Stimulated activated CD4-positive, alpha-beta T cell treated with anti-CD3 and anti-CD28 coated beads, TNF-alpha, amount 100 ng/mL, for 4 hours (primary cell): ENCODE measurements at regions not wholly inside any gene's neighbourhood (a gene's known extent, or its start where the extent isn't known, plus 50 kb on each side); places are given as distances from the start of the nearest gene placed in this dataset.

Source experiments
- DNase-seq, 3 experiments: peaks; one replicate each; pipeline ENCODE4 v3.0.0-alpha.2; 2020; ENCODE audit warnings: low read depth in 3 of 3

DNA sequence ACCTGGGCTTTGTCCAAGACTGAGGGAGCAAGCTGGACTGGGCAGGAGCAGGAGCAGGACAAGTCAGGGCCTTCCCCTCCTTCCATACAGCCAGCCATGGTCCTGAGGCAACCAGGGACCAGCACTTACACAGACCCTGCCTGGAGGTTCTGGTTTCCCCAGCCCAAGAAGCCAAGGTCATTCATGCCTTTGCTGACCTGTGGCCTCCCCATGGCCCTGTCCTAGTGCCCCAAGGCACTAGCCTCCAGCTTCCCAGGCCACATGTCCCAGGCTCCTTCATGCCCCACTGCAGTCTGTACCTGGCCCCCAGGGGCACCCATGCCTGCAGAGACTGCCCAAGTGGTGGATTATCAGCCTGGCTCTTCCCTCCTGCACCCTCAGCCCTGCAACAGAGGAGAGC, 243.9 kb downstream of the TOMM20 start:
- no peak for DNase-seq

DNA sequence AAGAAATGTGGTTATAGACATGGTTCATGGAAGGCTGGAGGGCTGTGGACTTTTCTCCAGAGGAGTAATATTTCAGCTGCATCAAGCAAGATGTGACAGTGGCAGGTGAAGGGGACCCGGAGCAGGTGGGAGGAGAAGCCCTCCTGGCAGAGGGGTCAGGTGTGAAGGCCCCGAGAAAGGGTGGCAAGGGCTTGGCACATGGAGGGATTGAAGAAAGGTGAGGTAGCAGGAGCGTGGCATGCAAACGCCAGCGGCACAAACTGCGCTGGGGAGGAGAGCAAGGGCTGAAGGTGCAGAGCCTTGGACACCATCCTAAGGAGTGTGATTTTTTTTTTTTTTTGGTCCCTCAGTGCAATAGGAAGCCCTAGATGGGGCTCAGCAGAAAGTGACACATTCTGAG, 244.6 kb downstream of the TOMM20 start:
- DNase-seq, result no peak

DNA sequence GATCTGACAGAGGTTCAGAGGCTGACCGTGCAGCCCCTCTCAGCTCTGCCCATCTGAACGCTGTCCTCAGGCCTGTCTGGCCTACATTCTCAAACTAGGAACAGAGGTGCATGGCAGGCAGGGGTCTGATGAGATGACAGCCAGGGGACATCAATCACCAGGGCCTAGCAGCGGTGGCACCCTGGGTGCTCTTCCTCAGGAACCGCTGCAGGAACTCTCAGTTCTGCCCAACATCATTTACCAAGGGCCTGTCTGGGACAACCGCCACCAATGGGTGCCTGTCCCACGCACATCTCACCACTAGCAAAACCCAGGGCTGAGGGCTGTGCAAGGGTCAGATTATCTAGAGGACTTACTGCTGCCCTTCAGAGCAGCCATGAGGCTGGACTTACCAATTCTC, 245.7 kb downstream of the TOMM20 start:
- no peak for DNase-seq

DNA sequence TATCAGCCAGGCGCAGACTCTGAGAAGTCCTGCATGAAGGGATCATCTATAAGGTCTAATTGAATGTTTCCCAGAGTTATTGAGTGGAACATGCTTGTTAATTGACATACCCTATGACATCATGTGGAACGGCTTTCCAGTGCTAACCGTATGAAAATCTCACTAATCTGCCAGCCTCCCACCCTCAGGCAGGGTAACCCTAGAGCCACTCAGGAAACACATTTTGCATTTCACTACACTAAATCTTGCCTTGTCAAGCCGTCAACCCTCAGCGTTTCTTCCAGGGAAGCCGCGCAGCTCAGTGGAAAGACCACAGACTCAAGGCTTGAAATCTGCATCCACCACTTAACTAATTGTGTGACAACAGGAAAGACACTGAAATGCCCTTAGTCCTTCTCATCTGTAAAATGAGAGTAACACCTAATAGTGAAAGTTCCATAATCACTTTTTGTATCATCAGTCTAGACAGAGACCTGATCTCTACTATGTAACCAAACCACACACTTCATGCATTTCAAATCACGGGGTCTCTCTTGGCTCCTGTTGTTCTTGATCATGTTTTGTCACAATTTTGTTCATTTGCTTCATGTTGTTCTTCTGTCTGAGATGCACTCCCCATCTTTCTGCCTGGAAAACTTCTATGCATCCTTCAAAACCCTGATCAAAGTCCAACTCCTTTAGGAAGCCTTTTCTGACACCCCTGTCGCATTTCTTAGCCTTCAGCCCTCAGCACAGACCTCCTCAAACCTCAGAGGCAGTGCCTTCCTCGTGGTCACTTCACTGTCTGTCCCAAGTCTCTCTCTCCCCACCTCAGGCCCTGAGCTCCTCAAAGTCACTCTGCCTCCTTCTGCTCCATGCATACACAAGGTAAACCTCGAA, 246.5 kb downstream of the TOMM20 start:
- no peak for DNase-seq

DNA sequence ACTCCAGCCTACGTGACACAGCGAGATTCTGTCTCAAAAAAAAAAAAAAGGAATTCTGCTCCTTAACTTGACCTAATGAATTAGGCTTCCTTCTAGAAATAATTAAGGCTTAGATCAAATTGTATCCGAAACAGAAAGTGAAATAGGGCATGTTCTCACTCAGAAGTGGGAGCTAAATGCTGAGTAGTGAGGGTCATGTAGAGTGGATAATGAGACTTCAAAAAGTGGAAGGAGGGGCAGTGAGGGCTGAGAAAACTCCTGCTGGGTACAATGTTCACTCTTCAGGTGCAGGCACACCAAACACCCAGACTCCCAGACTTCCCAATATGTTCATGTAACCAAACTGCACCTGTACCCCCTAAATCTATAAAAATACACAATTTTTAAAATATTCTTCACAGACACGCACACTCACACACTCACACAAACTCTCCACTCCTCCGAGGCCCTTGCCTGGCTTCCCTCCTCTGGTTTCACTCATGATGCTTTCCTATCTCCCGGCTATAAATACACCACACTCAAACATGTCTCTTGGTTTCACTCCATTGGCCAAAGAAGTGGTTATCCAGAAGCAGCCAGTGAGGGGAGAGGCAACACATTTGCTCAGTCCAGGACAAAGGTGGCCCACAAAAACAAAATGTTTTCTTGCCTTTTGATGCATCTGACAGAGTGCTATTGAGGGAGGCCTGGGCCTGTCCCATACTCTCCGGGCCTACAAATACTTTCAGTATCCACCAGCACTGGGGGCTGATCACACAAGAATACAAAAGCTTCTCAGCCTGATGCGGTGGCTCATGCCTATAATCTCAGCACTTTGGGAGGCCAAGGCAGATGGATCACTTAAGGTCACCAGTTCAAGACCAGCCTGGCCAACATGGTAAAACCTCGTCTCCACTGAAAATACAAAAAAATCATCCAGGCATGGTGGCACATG, 249.2 kb downstream of the TOMM20 start:
- no peak for DNase-seq

DNA sequence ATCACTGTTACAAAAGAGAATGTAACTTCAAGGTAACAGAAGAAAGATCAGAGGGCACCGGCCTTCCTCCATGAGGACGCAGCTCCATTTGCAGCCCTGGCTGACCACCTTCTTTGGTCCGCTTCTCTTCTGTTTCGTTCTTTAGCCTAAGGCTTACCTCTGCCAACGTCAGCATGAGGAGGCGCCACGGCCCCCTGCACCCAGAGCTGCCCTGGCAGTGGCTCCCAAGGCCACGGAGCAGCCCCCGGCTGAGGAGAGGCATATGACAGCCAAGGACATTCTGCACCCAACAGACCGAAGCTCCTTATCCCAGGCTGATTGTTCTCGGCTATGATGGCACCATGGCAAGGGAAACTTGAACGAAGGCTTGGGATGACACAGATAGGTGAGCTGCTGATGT, 250.3 kb downstream of the TOMM20 start:
- no peak for DNase-seq

DNA sequence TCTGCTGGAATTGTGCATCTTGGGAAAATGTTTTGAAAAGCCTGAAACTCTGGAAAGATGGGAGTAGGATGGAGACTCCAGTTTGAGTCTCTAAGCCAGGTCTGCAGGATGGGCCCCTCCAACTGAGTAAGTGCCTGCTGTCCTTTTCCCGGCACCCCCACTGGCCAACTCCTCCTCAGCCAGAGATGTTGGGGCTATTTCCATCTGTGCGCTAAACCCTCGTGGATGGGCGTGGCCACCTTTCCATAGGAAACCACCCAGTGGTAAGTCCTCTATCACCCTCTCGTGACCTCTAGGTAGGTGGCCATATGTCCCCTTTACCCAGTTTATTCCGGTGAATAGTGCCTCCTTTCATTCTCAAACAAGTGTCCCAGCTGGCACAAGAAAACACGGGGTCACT, 250.9 kb downstream of the TOMM20 start:
- DNase-seq, result no peak

DNA sequence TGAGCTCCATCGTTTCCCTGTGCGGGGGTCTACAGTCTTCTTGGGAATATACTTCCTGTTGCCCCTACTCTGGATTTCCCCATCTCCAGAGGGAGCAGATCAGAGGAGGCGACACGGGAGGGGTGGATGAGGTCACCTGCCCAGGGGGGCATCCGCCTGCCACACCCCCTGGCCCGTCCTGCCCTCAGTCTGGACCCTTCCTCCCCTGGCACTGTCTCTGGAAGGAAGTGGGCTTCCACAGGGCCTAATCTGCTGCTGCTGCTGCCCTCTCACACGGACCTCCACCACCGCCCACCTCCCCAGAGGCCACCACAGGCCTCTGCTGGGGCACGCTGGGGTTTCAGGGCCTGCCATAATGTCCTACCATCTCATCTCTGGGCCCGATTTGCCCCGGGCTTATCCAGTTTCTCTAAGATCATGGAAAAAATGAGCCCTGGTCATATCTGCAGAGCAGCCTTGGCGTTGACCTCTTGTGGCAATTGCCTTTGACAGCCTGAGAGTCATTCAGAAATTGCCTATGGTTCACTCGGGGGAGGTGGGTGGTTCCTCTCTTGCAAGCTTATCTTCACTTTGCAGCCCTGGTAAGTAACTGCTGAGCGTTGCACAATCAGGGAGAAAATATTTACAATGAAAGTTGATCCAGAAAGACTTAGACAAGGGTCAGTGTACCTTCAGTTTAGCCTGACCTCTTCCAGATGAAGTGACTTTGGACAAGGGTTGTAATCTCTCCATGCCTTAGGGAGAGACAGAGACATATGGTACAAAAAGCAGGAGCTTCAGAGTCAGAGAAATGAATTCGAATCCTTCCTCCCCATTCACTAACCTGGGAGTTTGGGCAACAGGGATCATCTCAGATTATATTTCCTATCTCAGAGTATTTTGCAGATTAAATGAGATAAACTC, 252.4 kb downstream of the TOMM20 start:
- no peak for DNase-seq

DNA sequence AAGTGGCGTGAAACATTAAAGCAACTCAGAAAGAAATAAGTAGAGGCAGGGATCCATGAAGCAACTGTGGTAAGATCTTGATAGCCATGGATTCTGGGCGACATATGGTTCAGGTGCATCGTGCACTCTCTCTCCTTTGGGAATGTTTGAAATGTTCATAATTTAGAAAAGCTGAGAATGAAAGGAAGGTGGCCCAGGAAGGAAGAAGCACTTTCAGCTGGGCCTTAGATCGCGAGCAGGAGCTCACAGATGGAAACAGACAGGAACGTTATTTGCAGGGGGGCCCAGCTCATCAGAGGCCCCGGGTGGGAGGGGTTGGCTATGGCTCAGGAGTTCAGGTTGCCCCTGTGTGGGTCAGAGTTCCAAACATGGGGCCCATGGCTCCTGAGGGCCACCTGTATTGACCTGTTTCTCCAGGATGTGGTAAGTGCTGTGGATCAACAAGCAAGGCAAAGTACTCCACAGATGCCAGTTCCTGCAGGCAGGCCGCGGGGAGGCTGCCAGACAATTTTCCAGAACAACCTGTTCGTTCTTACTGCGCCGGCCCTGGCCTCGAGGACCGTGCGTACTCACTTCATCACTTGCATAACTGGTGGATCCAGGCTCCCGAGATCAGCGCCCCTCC, 253.2 kb downstream of the TOMM20 start:
- no peak for DNase-seq

DNA sequence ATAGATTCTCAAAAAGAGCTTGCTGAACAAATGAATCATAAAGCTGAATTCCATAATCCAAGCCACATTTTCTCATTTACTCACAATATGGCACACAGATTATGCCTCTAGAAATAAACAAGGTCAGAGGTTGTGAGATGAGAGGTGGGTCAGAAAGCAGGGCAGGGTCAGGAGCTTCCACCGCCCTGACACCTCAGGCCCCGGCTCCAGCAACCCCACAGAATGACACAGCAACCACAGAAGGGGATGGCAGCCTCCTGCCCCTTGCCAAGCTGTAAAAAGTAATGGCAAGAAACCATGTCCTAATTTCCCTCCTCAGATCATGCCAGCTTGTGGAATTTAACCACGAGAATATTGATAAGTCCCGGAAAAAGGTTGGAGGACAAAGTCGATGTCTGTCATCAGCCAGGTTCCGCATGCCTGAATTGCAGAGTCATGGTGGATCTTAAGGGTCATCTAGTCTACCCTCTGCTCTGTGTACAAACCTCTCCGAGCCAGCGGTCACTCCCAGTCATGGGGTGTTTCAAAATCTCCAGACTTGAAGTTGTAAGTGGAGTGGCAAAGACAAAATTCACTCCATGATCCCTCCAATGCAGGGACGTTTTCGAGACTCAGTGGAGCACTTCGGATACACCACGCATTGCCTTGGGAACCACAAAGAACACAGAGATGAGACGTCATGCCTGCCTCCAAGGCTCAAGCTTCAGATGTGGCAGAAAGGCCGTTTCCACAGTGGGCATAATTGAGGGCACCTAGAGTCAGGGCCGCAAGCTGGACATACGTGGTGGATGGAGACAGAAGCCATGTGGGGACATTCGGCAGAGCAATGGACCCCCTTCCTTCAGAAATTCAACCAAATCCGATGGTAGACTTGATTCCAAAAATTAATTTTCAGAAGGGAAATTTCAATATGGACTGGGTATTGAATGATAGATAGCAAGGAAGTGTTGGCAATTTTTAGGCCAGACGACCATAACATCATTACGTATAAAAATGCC, 254.0 kb downstream of the TOMM20 start:
- no peak for DNase-seq

DNA sequence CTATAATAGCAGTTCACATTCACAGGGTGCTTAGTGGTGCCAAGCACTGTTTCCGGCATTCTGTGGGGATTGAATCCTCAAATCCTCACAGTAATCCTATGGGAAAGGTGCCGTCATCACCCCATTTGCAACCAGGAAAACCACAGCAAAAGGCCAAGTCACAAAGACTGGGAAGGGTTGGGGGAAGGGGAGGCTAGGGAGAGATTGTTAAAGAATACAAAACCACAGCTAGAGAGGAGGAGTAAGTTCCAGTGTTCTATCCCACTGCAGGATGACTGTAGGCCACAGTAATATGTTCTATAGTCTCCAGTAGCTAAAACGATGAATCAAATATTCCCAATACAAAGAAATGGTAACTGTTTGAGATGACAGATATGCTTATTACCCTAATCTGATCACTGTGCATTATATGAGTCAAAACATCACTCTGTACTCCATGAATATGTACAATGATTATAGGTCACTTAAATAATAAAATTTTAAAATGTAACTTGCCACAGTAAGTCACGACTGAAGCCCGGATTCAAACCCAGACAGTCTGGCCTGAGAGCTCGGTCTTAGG, 256.8 kb downstream of the TOMM20 start:
- DNase-seq, result no peak

DNA sequence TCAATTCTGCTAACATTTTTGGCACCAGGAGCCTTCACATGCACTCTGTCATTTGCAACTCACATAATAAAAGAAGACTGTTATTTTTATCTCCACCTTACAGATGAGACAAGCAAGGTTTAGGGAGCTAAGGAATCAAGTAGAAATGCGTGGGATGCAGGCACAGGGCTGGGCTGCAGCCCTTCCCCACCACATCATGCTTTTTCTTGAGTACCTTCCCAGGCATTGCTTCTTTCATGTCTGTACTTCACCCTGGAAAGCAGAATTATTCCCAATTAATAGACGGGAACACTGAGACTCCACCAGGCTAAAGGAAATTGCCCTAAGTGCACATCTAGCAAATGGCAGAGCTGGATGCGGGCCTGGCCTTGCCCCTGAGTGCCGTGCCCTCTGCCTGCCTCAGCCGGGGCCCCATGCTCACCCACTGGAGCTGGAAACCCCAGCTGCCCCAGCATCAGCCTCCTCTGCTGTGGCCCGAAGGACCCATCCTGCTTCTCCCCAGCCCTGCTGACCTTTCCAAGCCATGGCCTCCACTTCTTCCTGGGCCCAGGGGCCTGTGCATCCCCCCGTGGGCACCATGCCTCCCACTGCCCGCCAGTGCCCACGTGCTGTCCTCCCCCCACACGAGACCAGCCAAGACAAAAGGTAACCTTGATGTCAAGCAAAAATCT, 257.5 kb downstream of the TOMM20 start:
- no peak for DNase-seq

DNA sequence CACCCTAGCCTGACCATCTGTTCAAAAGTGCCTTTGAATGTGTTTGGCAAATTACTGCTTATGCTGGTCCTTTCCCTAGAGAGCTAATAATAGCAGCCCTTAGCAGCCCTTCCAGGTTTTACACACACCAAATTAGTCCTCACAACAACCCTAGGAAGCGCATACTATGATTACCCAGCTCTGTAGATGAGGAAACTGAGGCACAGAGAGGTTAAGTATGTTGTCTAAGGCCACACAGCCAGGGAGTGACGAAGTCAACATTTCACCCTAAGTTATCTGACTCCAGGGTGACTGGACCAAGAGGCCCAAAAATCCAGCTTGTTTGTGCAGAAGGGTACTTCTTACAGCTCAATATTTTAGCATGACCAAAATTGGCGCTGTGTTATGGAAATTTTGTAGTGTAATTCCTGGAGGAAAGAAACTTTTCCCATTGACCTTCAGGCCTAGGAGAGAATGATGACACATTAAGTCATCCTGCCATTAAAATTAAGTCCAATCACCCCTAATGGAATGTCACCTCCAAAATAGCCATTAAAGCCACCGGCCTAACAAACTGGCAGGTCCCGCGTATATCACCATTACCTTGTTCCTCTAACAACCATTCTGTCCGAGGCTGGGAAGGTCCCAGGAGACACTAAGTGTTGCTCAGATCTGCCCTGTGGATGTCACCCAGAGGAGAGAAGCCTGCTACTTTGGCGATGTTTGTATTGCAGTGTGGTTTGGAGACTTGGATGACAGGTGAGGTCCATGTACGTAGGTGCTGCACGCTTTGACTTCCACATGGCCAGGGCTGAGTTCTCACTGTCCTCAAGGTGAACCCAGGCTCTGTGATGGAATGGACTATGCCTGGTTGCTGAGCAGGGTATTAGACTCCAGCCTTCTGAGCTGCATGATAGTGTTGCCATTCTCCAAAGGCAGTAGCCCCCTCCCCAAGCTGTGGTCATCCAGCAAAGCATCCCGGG, 258.3 kb downstream of the TOMM20 start:
- no peak for DNase-seq

DNA sequence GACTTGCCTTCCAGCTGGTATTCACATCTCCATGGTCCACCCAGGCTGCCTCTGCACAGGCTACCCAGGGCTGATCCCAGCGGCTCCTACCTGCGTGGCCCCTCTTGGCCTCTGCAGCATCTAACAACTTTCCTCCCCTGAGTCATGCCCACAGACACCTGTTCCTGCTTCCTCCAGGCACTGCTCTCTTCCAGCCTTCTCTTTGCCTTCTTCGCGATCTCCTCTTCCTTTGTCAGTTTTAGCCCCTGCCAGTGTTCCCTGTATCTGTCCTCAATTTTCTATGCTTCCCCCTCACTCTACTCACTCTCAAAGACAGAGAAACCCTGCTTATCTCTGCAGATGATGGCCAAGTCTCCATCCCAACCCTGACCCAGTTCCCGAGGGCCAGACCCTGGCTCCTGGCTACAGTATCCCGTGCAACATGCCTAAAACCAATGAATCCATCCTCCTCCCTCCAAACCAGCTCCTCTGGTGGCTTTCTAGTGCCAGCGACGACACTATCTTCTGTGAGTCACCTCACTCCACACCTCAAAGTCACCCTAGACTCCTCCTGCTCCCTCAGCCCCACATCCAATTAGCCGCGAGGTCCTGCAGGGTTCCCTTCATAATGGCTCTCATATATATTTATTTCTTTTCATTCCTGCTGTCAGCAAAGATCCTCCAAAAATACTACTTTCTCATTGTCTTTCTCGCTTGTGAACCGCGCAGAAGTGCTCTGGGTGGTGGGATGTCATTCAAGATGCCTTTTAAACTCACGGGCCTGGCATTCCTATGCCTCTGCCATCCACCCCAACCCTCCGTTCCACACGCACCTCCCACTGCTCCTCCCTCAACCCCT, 259.2 kb downstream of the TOMM20 start:
- no peak for DNase-seq

DNA sequence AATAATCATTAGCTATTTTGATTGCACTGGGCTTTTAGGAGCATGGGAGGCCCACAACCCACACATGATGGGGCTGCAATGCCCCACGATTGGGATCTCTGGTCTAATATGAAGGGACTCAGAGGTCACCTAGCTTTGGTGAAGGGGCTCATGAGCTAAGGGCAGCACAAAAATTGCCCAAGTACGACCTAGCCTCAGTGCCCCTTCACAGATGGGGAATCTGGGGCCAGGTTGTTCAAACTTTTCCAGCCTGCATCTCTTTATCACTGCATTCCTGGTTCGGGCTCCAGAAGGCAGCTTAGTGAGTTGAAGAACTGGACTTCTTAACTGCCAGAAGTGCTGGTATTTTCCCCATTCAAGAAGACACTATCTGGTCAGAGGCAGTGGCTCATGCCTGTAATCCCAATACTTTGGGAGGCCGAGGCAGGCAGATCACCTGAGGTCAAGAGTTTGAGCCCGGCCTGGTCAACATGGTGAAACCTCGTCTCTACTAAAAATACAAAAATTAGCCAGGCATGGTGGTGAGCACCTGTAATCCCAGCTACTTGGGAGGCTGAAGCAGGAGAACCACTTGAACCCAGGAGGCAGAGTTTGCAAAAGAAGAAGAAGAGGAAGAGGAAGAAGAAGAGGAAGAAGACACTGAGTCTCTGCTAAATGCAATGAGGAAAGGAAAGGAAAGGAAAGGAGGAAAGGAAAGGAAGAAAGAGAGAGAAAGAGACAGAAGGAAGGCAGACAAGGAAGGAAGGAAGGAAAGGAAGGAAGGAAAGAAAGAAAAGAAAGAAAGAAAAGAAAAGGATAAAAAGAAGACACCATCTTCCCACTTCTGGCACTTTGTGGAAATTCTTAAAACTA, 258.5 kb upstream of the IRF2BP2 start:
- DNase-seq, result no peak
